HG03280 (cell line): ENCODE measurements at regions not wholly inside any gene's neighbourhood (a gene's known extent, or its start where the extent isn't known, plus 50 kb on each side); places are given as distances from the start of the nearest gene placed in this dataset.

Experiments
- ATAC-seq: cut with Tn5 transposase; IDR thresholded peaks from one replicate; pipeline ENCODE4 v1.9.1; 2021; ENCODE audit warnings: mild to moderate bottlenecking, moderate library complexity; ENCODE audit not compliant: unreplicated experiment

DNA sequence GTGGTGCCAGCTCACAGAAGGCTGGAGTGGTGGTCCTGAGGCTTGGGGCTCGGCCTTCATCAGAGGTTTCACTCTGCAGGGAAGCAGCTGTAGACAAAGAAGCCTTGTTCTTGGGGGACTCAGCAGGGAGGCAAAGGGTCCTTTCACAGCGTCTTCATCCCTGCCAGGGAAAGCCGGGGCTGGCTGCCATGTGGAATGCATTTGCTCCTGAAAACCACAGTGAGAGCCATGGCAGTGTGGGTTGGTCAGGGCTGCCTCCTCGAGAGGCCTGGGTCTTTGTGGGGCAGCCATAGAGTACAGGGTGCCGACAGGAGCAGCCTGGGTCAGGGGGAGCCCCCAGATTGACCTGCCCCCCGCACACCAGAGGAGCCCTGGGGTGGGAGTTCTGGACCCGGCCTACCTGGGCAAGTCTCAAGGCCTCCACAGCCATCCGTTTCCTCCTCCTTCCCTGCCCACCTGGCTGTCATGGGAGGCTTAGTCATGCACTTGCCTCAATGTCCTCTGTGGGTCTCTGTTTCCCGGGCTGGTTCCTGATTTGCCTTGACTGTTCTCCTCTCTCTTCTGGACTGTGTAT lies 144.0 kb downstream of the CDC5L start:
- ATAC-seq, result no peak

- no peak for ATAC-seq
These were observed 145.9 kb downstream of the CDC5L start for GRCh38 chr6:44533421-44533820.

DNA sequence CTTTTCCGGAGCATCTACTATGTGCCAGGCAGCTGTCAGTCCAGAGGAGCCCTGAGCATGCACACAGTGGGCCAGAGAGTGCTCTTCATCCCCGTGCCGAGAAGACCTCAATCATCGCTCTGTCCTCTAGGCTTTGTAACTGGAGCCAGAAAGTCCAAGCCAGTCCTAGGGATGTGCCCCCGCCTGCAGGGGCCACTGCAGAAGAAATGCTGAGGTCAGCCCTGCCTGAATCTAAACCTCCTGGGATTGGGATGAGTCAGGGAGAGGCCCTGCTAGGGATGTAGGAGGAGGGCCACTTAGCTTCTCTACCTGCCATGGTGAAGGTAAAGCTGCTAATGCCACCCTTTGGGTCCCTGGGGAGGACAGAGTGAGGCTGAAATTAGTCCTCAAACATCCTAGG lies 146.8 kb downstream of the CDC5L start:
- ATAC-seq, result no peak

- ATAC-seq, result no peak
These were observed 147.9 kb downstream of the CDC5L start for GRCh38 chr6:44535446-44535845.

- ATAC-seq, result no peak
These were observed 148.5 kb downstream of the CDC5L start for GRCh38 chr6:44535967-44536366.

- no peak for ATAC-seq
These were observed 150.0 kb downstream of the CDC5L start for GRCh38 chr6:44537306-44538049.

DNA sequence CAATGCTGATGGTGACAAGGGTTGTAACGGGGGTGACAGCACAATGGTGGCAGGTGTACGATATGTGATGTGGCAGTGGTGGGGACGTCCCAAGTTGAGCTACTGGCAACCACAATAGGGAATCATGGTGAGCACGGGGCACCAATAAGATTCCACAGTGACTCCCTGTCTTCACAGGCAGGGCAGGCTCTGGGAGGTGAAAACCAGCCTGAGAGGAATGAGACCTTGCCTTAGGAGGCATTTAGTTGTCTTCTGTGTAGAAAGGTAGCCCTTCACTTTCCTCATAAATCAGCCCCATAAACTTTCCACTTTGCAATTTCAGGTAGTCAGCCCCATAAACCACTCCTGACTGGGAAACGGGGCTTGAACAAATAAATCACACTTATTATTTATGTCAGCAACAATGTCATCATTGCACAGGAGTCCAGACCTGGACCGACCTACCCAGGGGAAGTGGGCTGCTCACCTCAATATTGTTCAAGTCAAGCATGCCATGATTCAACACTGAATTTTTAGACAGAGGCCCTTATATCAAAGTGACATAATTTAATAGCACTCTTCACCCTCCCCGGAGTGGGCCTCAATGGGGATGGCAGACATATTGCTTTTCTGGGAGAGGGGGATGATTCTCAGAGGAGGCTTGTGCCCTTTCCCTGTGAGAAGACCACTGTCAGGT lies 150.8 kb downstream of the CDC5L start:
- ATAC-seq, result no peak

GRCh38 chr6:44538807-44539201 lies 151.3 kb downstream of the CDC5L start:
- ATAC-seq, result no peak

- no peak for ATAC-seq
These were observed 152.3 kb downstream of the CDC5L start for GRCh38 chr6:44539701-44540355.

DNA sequence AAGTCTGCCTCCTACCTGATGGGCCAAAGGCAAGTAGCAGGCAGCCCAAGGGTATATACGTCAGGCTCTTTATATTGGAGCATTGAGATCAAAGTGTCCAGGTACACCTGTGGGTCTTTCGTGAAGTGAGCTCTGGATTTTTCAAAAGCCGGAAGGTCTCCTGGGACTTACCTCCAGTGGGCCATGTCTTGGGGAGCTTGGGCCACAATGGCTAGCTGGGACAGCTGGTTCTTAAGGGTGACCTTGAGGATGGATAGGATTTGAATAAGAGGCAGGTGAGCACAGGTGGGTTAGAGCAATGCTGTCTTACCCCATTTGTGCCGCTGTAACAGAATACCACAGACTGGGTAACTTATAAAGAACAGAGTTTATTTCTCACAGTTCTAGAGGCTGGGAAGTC lies 153.4 kb downstream of the CDC5L start:
- no peak for ATAC-seq

GRCh38 chr6:44542401-44543116 lies 155.1 kb downstream of the CDC5L start:
- no peak for ATAC-seq

DNA sequence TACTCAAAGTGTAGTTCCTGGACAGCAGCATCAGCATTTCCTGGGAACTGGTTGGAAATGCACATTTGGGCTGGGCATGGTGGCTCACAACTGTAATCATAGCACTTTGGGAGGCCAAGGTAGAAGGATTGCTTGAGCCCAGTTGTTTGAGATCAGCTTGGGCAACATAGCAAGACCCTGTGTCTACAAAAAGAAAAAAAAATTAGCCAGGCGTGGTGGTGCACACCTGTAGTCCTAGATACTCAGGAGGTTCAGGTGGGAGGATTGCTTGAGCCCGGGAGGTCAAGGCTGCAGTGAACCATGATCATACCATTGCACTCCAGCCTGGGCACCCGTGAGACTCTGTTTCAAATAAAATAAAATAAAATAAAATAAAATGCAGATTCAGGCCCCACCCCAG lies 156.2 kb downstream of the CDC5L start:
- ATAC-seq, result no peak

DNA sequence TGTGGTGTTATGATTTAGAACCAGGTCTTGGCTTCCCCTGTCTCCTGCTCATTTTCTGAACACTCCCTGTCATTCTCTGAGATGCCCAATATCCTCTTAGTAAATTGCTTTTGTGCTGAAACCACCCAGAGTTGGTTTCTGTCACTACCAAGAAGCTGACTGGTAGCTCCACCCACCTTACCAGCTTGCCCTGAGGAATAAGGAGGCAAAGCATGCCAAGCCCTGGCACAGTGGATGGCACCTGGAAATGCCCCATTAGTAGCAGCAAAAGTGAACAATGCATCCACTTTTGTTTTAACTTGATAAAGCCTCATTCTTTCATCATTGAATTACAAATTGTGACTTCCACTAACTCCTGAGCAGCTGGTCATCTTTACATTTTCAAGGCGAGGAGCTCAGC lies 157.7 kb downstream of the CDC5L start:
- ATAC-seq, result no peak

DNA sequence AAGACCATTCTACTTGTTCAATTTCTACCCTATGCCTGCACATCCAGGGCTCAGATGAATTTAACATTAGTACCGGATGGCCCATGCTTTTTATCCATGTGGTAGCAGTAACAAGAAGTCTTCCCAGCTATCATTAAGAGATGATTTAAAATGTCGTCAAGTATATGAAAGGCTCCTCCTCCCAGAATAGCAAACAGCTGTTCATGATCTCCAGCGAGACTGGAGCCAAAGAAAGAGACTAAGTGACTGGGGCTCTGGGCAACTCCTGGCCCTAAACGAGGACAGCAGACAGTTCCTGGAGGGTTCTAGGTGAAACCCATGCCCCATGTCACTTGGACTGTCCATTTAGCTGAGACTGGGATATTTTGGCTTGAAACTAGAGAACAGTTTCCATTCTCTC lies 160.8 kb downstream of the CDC5L start:
- ATAC-seq, result no peak

- ATAC-seq, result no peak
These were observed 162.0 kb downstream of the CDC5L start for GRCh38 chr6:44549516-44549915.

DNA sequence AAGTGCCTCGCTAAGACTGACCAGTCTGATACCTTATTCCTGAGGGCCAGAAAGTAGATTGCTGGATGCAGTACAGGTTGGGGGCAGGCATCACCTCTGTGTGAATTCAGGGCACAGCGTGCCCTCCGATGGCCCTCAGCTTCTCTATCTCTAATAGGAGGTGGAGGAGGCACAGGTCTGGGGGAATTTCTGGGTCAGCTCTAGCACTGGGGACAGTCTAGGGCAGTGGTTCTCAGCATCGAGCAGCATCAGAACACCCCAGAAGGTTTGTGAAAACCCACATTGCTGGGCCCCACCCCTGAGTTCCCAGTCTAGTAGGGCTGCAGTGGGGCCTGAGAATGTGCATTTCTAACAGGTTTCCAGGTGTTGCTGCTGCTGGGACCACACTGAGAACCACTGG lies 166.7 kb downstream of the CDC5L start:
- ATAC-seq, result no peak

DNA sequence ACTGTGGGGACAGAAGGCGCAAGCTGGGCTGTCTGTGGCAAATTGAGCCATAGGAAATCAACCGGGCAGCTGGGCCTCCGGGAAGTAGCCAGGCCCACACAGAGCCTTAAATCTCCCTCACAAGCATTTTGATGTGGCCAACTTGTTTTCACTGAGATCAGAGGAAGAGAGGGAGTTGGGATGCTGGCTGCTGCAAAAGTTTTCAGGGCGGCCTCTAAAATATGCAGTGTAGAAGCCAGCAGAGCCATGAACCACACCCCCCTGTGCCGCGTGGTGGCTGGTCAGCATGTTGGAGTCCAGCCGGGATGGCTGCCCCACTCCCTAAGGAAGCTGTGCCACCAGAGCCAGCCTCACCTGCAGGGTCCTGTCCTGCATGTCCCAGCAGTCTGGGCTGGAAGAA lies 167.4 kb downstream of the CDC5L start:
- ATAC-seq, result no peak

DNA sequence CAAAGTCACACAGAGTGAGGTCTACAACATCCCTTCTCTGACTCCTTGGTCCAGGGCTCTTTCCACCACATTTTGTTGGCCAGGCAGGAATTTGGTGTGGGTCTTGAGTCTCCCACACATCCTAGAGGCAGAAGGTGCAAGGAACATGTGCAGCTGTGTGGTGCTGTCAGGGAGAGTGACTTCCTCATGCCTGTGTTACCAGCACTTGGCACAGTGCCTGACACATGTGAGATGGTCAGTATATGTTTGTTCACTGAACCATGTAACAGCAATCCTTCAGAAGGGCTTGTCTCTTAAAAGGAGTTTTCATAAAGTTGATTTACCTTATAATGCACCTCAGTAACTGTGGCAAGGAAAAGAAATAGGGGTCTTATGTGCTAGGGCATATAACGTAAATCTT lies 168.5 kb downstream of the CDC5L start:
- ATAC-seq, result no peak

GRCh38 chr6:44558024-44558831 lies 170.7 kb downstream of the CDC5L start:
- ATAC-seq, result no peak

GRCh38 chr6:44558832-44559251 lies 171.3 kb downstream of the CDC5L start:
- no peak for ATAC-seq
